ENCODE measurements at regions not wholly inside any gene's neighbourhood (a gene's known extent, or its start where the extent isn't known, plus 50 kb on each side); places are given as distances from the start of the nearest gene placed in this dataset.
A peak's percentile ranks its signal among the peaks of the same experiment; 100 is the strongest.

DNA sequence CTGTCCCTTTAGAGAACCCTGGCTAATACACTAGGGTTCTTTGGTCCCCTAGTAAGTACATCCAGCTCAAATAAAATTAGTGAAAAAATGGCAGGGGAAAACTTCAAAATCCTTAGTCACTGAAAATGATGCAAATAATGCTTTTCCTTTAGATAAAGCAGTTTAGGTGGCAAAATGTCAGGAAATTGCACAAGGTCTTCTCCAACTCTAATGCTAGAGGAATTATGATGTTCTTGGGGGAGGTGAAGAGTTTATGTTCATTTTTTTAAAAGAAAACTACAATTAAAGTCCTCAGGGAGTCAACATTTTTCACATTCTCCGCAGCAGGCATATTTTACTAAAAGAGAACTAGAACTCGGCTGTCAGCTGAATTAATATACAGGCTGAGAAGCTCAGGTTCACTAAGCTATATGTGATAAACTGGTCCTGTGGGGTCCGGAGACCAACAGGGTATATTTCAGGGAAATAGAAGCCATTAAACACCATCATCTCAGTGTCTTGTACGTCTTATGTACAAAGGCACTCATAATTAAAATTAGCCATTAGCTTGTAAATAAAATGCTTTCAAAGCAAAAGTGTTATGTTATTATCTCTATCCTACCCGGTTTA, 1164.7 kb upstream of the AUTS2 start:
- DNase-seq (ENCODE audit: low spot score), result no peak

DNA sequence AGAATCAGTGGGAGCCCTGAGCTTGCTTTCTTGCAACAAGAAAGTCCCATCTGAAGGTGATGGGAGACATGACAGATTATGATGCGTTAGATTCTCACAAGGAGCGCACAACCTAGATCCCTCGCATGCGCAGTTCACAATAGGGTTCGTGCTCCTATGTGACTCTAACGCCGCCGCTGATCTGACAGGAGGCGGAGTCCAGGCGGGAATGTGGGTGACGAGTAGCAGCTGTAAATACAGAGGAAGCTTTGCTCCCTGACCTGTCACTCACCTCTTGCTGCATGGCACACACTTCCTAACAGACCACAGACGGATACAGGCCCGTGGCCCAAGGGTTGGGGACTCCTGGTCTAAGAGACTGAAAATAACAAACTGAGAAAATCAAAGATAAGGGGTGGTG, 1163.4 kb upstream of the AUTS2 start:
- peak; percentile 63 for DNase-seq (ENCODE audit: low spot score)

DNA sequence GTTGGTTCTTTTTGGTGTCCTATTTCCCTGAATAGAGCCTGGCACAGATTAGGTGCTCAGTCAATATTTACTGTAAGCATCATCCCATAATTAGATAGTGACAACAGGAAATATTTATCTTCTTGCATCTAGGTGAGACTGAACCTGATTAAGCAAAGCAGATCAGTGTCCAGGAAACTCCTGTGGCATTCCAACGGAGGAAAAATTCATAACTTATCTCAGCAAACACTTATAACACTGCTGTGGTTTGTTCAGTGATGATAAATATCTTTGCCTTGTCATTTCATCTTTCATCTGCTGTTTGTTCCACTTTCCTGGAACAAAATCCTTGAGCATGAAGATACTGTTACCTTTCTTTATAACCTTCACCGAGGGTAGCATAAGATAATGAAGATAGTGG, 1160.3 kb upstream of the AUTS2 start:
- DNase-seq (ENCODE audit: low spot score), result no peak

GRCh38 chr7:68438811-68439210, 1159.5 kb upstream of the AUTS2 start:
- DNase-seq (ENCODE audit: low spot score), result no peak

DNA sequence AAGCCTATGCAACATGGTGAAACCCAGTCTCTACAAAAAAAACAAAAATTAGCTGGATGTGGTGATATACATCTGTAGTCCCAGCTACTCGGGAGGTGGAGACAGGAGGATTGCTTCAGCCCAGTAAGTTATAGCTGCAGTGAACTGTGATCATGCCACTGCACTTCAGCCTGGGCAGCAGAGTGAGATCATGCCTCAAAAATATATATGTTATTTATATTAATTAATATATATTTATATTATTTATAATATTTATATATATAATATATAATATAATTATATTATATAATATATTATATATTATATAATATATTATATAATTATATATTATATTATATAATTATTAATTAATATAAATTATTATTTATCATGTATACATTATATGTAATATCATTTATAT, 1158.4 kb upstream of the AUTS2 start:
- DNase-seq (ENCODE audit: low spot score), result no peak

GRCh38 chr7:68440866-68441265, 1157.4 kb upstream of the AUTS2 start:
- DNase-seq (ENCODE audit: low spot score), result no peak

DNA sequence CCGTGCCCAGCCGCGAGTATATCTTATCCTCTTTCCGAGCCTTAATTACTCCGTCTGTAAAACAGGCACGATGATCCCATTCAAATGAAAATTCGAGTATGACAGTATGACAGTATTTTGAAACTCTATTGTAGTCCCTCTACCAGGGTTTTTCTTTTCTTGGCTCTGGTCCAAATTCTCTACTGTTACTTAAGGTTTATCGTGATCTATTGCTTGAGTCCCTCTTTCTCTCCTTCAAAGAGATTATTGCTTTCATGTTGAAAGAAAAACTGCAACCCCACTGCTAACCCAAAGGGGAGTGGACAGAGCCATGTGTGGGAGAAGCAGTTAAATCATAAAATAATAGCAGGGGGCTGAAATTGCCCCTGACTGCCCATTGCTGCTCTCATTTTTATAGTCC, 1156.6 kb upstream of the AUTS2 start:
- no peak for DNase-seq (ENCODE audit: low spot score)

DNA sequence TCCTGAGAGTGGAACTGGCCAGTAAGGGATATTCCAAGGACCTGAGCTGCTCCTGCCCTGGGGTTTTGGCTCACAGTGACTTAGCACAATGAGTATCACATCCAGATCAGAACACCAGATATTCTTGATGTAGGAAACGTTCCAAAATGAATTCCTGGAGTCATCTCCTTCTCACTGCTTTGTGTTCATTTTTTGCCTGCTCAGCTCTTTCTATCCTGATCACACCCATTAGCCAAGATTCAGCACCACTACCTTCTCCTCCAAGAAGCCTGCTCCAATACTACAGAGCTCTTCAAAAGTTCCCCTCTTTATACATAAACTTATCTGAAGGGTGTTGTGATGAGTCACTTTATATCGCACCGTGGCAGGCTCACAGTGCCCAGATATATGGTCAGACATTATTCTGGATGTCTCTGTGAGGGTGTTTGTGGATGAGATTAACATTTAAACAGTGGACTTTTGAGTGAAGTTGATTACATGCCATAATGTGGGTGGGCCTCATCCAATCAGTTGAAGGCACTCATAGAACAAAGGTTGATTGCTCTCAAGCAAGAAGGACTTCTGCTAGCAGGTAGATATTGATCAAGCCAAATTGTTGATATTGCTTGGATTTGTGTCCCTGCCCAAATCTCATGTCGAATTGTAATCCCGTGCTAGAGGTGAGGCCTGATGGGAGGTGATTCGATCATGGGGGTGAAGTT, 1155.2 kb upstream of the AUTS2 start:
- no peak for DNase-seq (ENCODE audit: low spot score)

- DNase-seq (ENCODE audit: low spot score), result no peak
Measured at GRCh38 chr7:68444042-68444441, 1154.2 kb upstream of the AUTS2 start.

DNA sequence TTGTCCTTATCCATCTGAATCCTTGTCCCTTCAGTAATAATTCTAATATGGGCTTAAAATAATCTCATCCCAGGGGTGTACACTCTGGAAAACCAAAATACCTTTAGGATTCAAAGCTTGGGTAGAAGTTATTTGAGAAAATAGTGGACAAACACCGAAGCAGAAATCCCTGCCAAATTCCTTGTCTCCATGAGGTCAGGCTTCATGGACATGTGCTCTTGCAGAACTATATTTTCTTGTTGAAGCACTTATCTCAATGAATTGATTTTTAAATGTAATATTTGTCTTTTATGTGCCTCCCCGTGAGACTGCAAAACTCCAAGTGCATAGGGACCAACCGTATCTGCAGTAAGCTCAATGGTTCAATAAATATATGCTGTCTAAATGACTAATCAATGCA, 1153.3 kb upstream of the AUTS2 start:
- DNase-seq (ENCODE audit: low spot score), result no peak

- DNase-seq (ENCODE audit: low spot score), result no peak
Measured at GRCh38 chr7:68446183-68446582, 1152.1 kb upstream of the AUTS2 start.

DNA sequence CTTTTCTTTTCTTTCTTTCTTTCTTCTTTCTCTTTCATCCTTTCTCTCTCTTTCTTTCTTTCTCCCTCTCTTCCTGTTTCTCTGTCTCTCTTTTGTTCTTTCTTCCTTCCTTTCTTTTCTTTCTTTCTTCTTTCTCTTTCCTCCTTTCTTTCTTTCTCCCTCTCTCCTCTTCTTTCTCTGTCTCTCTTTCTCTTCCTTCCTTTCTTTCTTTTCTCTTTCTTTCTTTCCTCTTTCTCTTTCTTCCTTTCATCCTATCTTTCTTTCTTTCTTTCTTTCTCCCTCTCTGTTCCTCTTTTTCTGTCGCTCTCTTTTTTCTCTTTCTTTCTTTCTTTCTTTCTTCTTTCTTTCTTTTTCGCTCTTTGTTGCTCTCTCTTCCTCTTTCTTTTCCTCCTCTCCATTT, 1149.2 kb upstream of the AUTS2 start:
- DNase-seq (ENCODE audit: low spot score), result no peak

- DNase-seq (ENCODE audit: low spot score), result no peak
Measured at GRCh38 chr7:68449816-68450215, 1148.5 kb upstream of the AUTS2 start.

GRCh38 chr7:68454931-68455330, 1143.3 kb upstream of the AUTS2 start:
- no peak for DNase-seq (ENCODE audit: low spot score)

DNA sequence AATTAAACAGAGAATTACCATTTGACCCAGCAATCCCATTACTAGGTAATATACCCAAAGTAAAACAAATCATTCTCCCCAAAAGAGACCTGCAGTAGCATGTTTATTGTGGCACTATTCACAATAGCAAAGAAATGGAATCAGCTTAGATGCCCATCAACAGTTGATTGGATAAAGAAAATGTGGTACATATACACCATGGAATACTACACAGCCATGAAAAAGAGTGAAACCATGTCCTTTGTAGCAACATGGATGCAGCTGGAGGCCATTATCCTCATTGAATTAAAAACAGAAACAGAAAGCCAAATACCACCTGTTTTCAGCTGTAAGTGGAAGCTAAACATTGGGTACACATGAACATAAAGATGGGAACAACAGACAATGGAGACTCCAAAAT, 1141.8 kb upstream of the AUTS2 start:
- DNase-seq (ENCODE audit: low spot score), result no peak

DNA sequence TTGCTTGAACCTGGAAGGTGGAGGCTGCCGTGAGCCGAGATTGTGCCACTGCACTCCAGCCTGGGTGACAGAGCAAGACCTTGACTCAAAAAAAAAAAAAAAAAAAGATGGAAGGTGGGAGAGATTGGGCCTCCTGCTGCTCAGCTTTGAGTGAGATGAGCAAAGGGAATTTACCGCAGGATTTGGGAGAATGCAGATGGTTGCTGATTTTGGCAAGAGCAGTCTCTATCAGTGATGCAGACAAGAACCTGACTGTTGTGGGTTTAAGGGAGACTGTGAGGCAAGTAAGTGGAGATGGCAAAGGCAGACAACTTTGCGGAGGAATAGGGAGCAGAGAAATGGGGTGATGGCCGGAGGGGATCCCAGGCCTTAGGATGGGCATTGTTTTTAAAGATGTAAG, 1140.8 kb upstream of the AUTS2 start:
- no peak for DNase-seq (ENCODE audit: low spot score)

- no peak for DNase-seq (ENCODE audit: low spot score)
Measured at GRCh38 chr7:68458010-68458908, 1140.0 kb upstream of the AUTS2 start.

- no peak for DNase-seq (ENCODE audit: low spot score)
Measured at GRCh38 chr7:68461430-68461829, 1136.8 kb upstream of the AUTS2 start.

DNA sequence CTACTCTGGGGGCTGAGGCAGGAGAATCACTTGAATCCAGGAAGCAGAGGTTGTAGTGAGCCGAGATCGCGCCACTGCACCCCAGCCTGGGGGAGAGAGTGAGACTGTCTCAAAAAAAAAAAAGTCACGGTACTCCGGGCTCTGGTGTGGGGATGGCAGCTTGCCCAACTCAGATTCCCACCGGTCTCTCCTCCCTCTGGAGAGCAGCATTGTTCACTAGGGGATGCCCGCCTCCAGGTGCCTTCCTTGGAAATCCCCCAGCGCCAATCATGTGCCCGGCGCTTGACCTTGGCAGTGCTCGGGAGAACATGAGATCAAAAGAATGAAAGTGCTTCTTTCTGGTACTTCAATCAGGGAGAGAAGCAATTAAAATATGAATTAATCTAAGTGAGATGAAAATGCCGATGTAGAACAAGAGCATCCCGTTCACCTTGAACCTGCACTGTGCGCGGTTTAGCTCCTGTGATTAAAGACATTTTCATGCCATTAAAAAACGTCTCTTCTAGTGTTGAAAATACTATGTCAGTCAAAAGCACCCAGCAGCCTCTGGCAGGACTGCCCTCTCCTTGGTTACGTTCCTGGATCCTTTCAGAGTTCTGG, 1127.3 kb upstream of the AUTS2 start:
- no peak for DNase-seq (ENCODE audit: low spot score)

DNA sequence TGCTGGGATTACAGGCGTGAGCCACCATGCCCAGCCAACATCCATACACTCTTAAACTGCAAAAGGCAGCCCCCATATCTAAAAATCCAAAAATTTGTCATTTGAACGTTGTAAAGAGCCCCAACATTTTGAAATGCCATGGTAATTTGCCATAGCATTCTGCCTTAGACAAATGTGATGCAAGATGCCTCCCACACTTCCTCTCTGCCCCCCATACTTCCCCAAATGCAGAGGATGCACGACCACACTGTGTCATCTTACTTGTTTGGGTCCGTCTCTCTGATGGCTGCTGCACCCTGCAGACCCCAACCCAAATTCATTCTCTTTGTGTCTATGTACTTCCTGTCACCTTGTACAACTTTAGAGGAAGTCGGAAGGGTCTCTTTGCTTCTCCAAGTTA, 1125.6 kb upstream of the AUTS2 start:
- DNase-seq (ENCODE audit: low spot score), result no peak

DNA sequence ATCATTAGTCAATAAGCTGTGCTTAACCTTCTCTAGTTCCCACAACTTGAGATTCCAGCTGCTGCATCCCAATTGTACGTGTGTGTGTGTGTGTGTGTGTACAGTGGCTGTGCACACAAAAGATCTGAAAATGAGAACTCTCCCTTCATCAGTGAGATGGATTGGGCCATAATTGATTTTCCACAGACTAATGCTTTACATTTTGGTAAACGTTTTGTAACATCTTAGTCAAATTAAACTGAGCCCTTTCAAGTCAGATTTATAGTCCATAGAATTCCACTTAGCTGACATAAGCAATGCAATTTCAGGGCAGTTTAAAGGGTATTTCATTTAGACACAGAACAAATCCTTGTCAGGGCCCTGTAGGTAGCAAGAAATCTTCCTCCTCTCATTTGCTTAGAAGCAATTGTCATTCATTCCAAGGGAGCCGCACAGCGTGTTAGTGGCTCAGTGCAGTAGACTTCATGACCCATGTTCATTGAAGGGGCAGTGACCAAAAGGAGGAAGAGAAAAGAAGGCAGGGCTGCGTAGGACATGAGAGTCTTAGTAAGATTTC, 1123.5 kb upstream of the AUTS2 start:
- DNase-seq (ENCODE audit: low spot score), result no peak

- no peak for DNase-seq (ENCODE audit: low spot score)
Measured at GRCh38 chr7:68476966-68477365, 1121.3 kb upstream of the AUTS2 start.
